Astrocyte (in vitro differentiated cells and primary cell): ENCODE measurements at regions not wholly inside any gene's neighbourhood (a gene's known extent, or its start where the extent isn't known, plus 50 kb on each side); places are given as distances from the start of the nearest gene placed in this dataset.
A peak's percentile ranks its signal among the peaks of the same experiment; 100 is the strongest.

Experiments
- DNase-seq: peaks from one replicate; pipeline ENCODE4 v3.0.0-alpha.2; 2010; ENCODE audit warnings: low read depth
- FAIRE-seq: peaks from 2 replicates; lab custom pipeline; 2011; peaks lifted over from hg19 to GRCh38; lab: Jason Lieb, UNC
- H2AFZ ChIP-seq: 2 replicates; pipeline ENCODE4 v1.6.0; 2012; ENCODE audit warnings: low read depth, low read length, inconsistent platforms
- H3K27ac ChIP-seq: 2 replicates; pipeline ENCODE4 v1.5.1; 2011; ENCODE audit warnings: low read depth, low read length, inconsistent platforms
- H3K27me3 ChIP-seq: 2 replicates; pipeline ENCODE4 v1.6.0; 2011; ENCODE audit warnings: low read length, inconsistent platforms; ENCODE audit not compliant: insufficient read depth
- H3K36me3 ChIP-seq: 2 replicates; pipeline ENCODE4 v1.5.1; 2011; ENCODE audit warnings: low read length, inconsistent platforms; ENCODE audit not compliant: insufficient read depth
- H3K4me1 ChIP-seq: 2 replicates; pipeline ENCODE4 v1.5.1; 2011; ENCODE audit warnings: low read length, inconsistent platforms; ENCODE audit not compliant: insufficient read depth
- H3K4me2 ChIP-seq: 2 replicates; pipeline ENCODE4 v1.6.0; 2012; ENCODE audit warnings: low read length, inconsistent platforms
- H3K4me3 ChIP-seq: 2 replicates; pipeline ENCODE4 v1.5.1; 2011; ENCODE audit warnings: low read depth, mild to moderate bottlenecking, low read length, inconsistent platforms; ENCODE audit not compliant: insufficient read depth
- H3K79me2 ChIP-seq: 2 replicates; pipeline ENCODE4 v1.6.0; 2012; ENCODE audit warnings: mild to moderate bottlenecking, low read length, inconsistent platforms; ENCODE audit not compliant: insufficient read depth
- H3K9ac ChIP-seq: 2 replicates; pipeline ENCODE4 v1.6.0; 2012; ENCODE audit warnings: mild to moderate bottlenecking, low read length, inconsistent platforms
- H3K9me3 ChIP-seq: 2 replicates; pipeline ENCODE4 v1.5.1; 2012; ENCODE audit warnings: low read depth, mild to moderate bottlenecking, low read length, inconsistent platforms; ENCODE audit not compliant: insufficient read depth
- H4K20me1 ChIP-seq: 2 replicates; pipeline ENCODE4 v1.6.0; 2012; ENCODE audit warnings: low read length, inconsistent platforms; ENCODE audit not compliant: insufficient read depth
- H3K27ac Mint-ChIP-seq: one replicate; pipeline ENCODE4 v1.8.0; 2021; ENCODE audit warnings: mild to moderate bottlenecking, mixed read lengths; ENCODE audit not compliant: unreplicated experiment
- H3K27me3 Mint-ChIP-seq: one replicate; pipeline ENCODE4 v1.8.0; 2021; ENCODE audit warnings: low read depth, mixed read lengths; ENCODE audit not compliant: unreplicated experiment
- H3K36me3 Mint-ChIP-seq: one replicate; pipeline ENCODE4 v1.8.0; 2021; ENCODE audit warnings: low read depth, mixed read lengths; ENCODE audit not compliant: unreplicated experiment
- H3K4me1 Mint-ChIP-seq: one replicate; pipeline ENCODE4 v1.8.0; 2021; ENCODE audit warnings: low read depth, mixed read lengths; ENCODE audit not compliant: unreplicated experiment
- H3K4me3 Mint-ChIP-seq: one replicate; pipeline ENCODE4 v1.8.0; 2021; ENCODE audit warnings: mild to moderate bottlenecking, moderate library complexity, mixed read lengths; ENCODE audit not compliant: unreplicated experiment
- H3K9me3 Mint-ChIP-seq: one replicate; pipeline ENCODE4 v1.8.0; 2021; ENCODE audit warnings: mild to moderate bottlenecking, mixed read lengths; ENCODE audit not compliant: unreplicated experiment
- EZH2 ChIP-seq: IDR thresholded peaks from 2 replicates; pipeline ENCODE4 v1.6.1; 2012; ENCODE audit warnings: mild to moderate bottlenecking, low read length, inconsistent platforms; ENCODE audit not compliant: insufficient read depth
- TF ChIP-seq, protein P1 (sequence below): IDR thresholded peaks from 2 replicates; pipeline ENCODE4 v1.5.1; 2011; ENCODE audit warnings: low read depth, mild to moderate bottlenecking, inconsistent platforms, low read length, moderate library complexity; ENCODE audit not compliant: insufficient read depth

DNA sequence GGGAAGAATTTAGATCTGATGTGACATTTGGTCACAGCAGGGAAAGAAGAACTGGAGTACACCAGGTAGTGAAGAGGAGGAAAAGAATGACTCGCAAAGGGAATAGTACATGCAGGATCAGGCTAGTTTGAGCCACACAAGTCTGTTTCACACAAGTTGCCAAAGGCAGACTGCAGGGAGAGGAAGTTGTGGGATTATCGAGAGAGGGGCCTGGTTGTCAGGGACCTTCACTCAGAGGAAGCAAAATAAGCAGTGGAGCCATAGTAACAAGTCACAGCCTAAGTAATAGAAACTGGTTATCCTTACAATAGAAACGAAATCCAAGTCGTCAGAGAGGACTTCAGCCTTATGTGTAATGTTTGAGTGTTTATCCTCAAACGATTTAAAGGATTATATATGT, 316.7 kb upstream of the HTR2C start:
- no peaks in the 10 kb centered on the region for H3K79me2 ChIP-seq
- H3K27me3 ChIP-seq: no peaks in the 10 kb centered on the region
- Mint-ChIP-seq H3K36me3 (no peaks in the 10 kb centered on the region), H3K27me3 (no peaks in the 10 kb centered on the region), H3K27ac (no peak overlapping the region), H3K4me1 (peaks cover 8% of the 10 kb centered on the region), H3K4me3 (no peak overlapping the region), H3K9me3 (peaks cover 2% of the 10 kb centered on the region)
- FAIRE-seq (no peak), DNase-seq (no peak)
- H3K27ac ChIP-seq: no peak overlapping the region
- H2AFZ ChIP-seq: no peak overlapping the region
- H4K20me1 ChIP-seq: no peaks in the 10 kb centered on the region
- no peak overlapping the region for H3K4me2 ChIP-seq
- H3K9ac ChIP-seq: no peak overlapping the region
- H3K36me3 ChIP-seq: no peaks in the 10 kb centered on the region
- no peaks in the 10 kb centered on the region for H3K4me1 ChIP-seq
- TF ChIP-seq, protein P1, sequence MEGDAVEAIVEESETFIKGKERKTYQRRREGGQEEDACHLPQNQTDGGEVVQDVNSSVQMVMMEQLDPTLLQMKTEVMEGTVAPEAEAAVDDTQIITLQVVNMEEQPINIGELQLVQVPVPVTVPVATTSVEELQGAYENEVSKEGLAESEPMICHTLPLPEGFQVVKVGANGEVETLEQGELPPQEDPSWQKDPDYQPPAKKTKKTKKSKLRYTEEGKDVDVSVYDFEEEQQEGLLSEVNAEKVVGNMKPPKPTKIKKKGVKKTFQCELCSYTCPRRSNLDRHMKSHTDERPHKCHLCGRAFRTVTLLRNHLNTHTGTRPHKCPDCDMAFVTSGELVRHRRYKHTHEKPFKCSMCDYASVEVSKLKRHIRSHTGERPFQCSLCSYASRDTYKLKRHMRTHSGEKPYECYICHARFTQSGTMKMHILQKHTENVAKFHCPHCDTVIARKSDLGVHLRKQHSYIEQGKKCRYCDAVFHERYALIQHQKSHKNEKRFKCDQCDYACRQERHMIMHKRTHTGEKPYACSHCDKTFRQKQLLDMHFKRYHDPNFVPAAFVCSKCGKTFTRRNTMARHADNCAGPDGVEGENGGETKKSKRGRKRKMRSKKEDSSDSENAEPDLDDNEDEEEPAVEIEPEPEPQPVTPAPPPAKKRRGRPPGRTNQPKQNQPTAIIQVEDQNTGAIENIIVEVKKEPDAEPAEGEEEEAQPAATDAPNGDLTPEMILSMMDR: no peak
- TF ChIP-seq EZH2: no peak
- H3K4me3 ChIP-seq: no peak overlapping the region
- no peaks in the 10 kb centered on the region for H3K9me3 ChIP-seq

DNA sequence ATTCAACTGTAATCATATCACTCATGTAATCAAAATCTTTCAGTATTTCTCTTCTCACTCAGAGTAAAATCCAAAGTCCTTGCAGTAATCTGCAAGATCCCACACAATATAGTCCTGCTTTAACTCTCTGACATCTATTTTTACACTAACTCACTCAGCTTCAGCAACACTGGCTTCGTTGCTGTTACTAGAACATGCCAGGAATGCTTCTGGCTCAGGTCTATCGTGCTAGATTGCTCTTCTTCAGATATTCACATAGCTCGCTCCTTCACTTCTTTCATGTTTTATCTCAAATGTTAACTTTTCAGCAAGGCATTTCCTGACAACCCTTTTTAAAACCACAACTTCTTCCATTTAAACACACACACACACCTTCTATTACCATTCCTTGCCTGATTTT, 331.7 kb upstream of the HTR2C start:
- Mint-ChIP-seq H3K36me3 (no peaks in the 10 kb centered on the region), H3K4me3 (no peak overlapping the region), H3K4me1 (no peaks in the 10 kb centered on the region), H3K27ac (no peak overlapping the region), H3K9me3 (no peaks in the 10 kb centered on the region), H3K27me3 (no peaks in the 10 kb centered on the region)
- H3K79me2 ChIP-seq: no peaks in the 10 kb centered on the region
- no peak for DNase-seq
- H3K36me3 ChIP-seq: no peaks in the 10 kb centered on the region
- no peak overlapping the region for H3K27ac ChIP-seq
- H4K20me1 ChIP-seq: no peaks in the 10 kb centered on the region
- no peaks in the 10 kb centered on the region for H3K27me3 ChIP-seq
- no peak overlapping the region for H3K4me2 ChIP-seq
- H3K4me3 ChIP-seq: no peak overlapping the region
- H3K9me3 ChIP-seq: no peaks in the 10 kb centered on the region
- no peak overlapping the region for H2AFZ ChIP-seq
- no peak overlapping the region for H3K9ac ChIP-seq
- H3K4me1 ChIP-seq: no peaks in the 10 kb centered on the region
- peak; percentile 20 for FAIRE-seq
- TF ChIP-seq, protein P1: no peak
- TF ChIP-seq EZH2: no peak

GRCh38 chrX:114251575-114251974, 332.3 kb upstream of the HTR2C start:
- Mint-ChIP-seq H3K36me3 (no peaks in the 10 kb centered on the region), H3K4me1 (no peaks in the 10 kb centered on the region), H3K27me3 (no peaks in the 10 kb centered on the region), H3K27ac (no peak overlapping the region), H3K4me3 (no peak overlapping the region), H3K9me3 (no peaks in the 10 kb centered on the region)
- Histone ChIP-seq H3K4me1 (no peaks in the 10 kb centered on the region), H2AFZ (no peak overlapping the region), H3K9ac (no peak overlapping the region), H3K79me2 (no peaks in the 10 kb centered on the region), H3K4me2 (no peak overlapping the region), H3K4me3 (no peak overlapping the region), H3K27me3 (no peaks in the 10 kb centered on the region), H3K27ac (no peak overlapping the region), H3K36me3 (no peaks in the 10 kb centered on the region), H3K9me3 (no peaks in the 10 kb centered on the region), H4K20me1 (no peaks in the 10 kb centered on the region)
- DNase-seq (no peak), FAIRE-seq (peak; percentile 77)
- TF ChIP-seq, protein P1: no peak
- TF ChIP-seq EZH2: no peak
